Left ventricle myocardium inferior (tissue), 1 donor: ENCODE measurements at regions not wholly inside any gene's neighbourhood (a gene's known extent, or its start where the extent isn't known, plus 50 kb on each side); places are given as distances from the start of the nearest gene placed in this dataset.

Experiments used
- DNase-seq: peaks from one replicate; pipeline ENCODE4 v3.0.0-alpha.2; 2020
- H3K27ac ChIP-seq: fragments of 200-600 bp; replicated peaks from 2 replicates; pipeline ENCODE4 v1.8.0; 2021
- H3K27me3 ChIP-seq: fragments of 200-600 bp; 2 replicates; pipeline ENCODE4 v1.8.0; 2021; ENCODE audit warnings: low read depth
- H3K36me3 ChIP-seq: fragments of 200-600 bp; 2 replicates; pipeline ENCODE4 v1.8.0; 2021
- H3K4me1 ChIP-seq: fragments of 200-600 bp; 2 replicates; pipeline ENCODE4 v1.8.0; 2021
- H3K4me3 ChIP-seq: fragments of 200-600 bp; 2 replicates; pipeline ENCODE4 v1.8.0; 2021; ENCODE audit warnings: mild to moderate bottlenecking, moderate library complexity
- H3K9me3 ChIP-seq: fragments of 200-600 bp; replicated peaks from 2 replicates; pipeline ENCODE4 v1.8.0; 2021
- intact Hi-C: fragments of 100-400 bp; cut with micrococcal nuclease; formaldehyde crosslinking; loops from one replicate; pipeline ENCODE4 v1.11.0; 2022
- TF ChIP-seq, protein P1 (sequence below): fragments of 200-600 bp; IDR thresholded peaks from 2 replicates; pipeline ENCODE4 v1.8.0; 2021; ENCODE audit warnings: antibody characterized with exemption, mild to moderate bottlenecking, borderline replicate concordance
- donor health status: DM: no; HTN: yes; CAD: no; lungs with severe emphysema.

- DNase-seq = no peak
- no peak overlapping the region for H3K27ac ChIP-seq
- H3K4me1 ChIP-seq = peaks cover 14% of the 10 kb centered on the region
- intact Hi-C loops = no loop called here
- TF ChIP-seq, protein P1, sequence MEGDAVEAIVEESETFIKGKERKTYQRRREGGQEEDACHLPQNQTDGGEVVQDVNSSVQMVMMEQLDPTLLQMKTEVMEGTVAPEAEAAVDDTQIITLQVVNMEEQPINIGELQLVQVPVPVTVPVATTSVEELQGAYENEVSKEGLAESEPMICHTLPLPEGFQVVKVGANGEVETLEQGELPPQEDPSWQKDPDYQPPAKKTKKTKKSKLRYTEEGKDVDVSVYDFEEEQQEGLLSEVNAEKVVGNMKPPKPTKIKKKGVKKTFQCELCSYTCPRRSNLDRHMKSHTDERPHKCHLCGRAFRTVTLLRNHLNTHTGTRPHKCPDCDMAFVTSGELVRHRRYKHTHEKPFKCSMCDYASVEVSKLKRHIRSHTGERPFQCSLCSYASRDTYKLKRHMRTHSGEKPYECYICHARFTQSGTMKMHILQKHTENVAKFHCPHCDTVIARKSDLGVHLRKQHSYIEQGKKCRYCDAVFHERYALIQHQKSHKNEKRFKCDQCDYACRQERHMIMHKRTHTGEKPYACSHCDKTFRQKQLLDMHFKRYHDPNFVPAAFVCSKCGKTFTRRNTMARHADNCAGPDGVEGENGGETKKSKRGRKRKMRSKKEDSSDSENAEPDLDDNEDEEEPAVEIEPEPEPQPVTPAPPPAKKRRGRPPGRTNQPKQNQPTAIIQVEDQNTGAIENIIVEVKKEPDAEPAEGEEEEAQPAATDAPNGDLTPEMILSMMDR = no peak
- peaks cover 91% of the 10 kb centered on the region for H3K27me3 ChIP-seq
- peaks cover 7% of the 10 kb centered on the region for H3K9me3 ChIP-seq
- no peak overlapping the region for H3K4me3 ChIP-seq
- no peaks in the 10 kb centered on the region for H3K36me3 ChIP-seq
Observed at GRCh38 chr13:111850458-111850857, 216.5 kb upstream of the SOX1 start.

- Histone ChIP-seq H3K27ac (no peak overlapping the region), H3K4me1 (peaks cover 9% of the 10 kb centered on the region), H3K4me3 (no peak overlapping the region), H3K9me3 (peaks cover 7% of the 10 kb centered on the region), H3K36me3 (no peaks in the 10 kb centered on the region), H3K27me3 (peaks cover 91% of the 10 kb centered on the region)
- TF ChIP-seq, protein P1 = no peak
- no peak for DNase-seq
- intact Hi-C loops = no loop called here
Observed at GRCh38 chr13:111850976-111851375, 216.0 kb upstream of the SOX1 start.

GRCh38 chr13:111852725-111853518, 214.0 kb upstream of the SOX1 start:
- intact Hi-C loops = no loop called here

GRCh38 chr13:111853721-111854120, 213.2 kb upstream of the SOX1 start:
- no peaks in the 10 kb centered on the region for H3K4me1 ChIP-seq

More at GRCh38 chr13:111852725-111853518, 214.0 kb upstream of the SOX1 start:
- Histone ChIP-seq H3K27ac (no peak overlapping the region), H3K4me1 (no peaks in the 10 kb centered on the region), H3K27me3 (peaks cover 86% of the 10 kb centered on the region), H3K9me3 (peaks cover 7% of the 10 kb centered on the region), H3K36me3 (no peaks in the 10 kb centered on the region), H3K4me3 (no peak overlapping the region)
- TF ChIP-seq, protein P1 = no peak
- DNase-seq = no peak

GRCh38 chr13:111854403-111854802, 212.5 kb upstream of the SOX1 start:
- Histone ChIP-seq H3K4me3 (no peak overlapping the region), H3K27me3 (peaks cover 76% of the 10 kb centered on the region), H3K36me3 (no peaks in the 10 kb centered on the region), H3K9me3 (no peaks in the 10 kb centered on the region), H3K27ac (no peak overlapping the region), H3K4me1 (no peaks in the 10 kb centered on the region)
- TF ChIP-seq, protein P1 = no peak
- intact Hi-C loops = no loop called here
- DNase-seq = no peak

More at GRCh38 chr13:111853721-111854120, 213.2 kb upstream of the SOX1 start:
- no peak for DNase-seq
- H3K4me3 ChIP-seq = no peak overlapping the region
- no peaks in the 10 kb centered on the region for H3K36me3 ChIP-seq
- intact Hi-C loops = no loop called here
- TF ChIP-seq, protein P1 = no peak
- peaks cover 78% of the 10 kb centered on the region for H3K27me3 ChIP-seq
- H3K9me3 ChIP-seq = no peaks in the 10 kb centered on the region
- no peak overlapping the region for H3K27ac ChIP-seq
